ENCODE measurements at regions not wholly inside any gene's neighbourhood (a gene's known extent, or its start where the extent isn't known, plus 50 kb on each side); places are given as distances from the start of the nearest gene placed in this dataset.

- H3K4me3 Mint-ChIP-seq: no peak overlapping the region
- peaks cover 63% of the 10 kb centered on the region for H3K4me1 Mint-ChIP-seq
- H3K36me3 Mint-ChIP-seq (ENCODE audit: low read depth): no peaks in the 10 kb centered on the region
- no peaks in the 10 kb centered on the region for H3K9me3 Mint-ChIP-seq
- H3K27ac Mint-ChIP-seq: peak overlapping the region; percentile 62 to 75 (median 75)
- no peak for TF ChIP-seq CTCF (IDR thresholded peaks at IDR 0.05; ENCODE audit: unreplicated experiment in 3 of 3)
- no peaks in the 10 kb centered on the region for H3K27me3 Mint-ChIP-seq (ENCODE audit: low read depth)
Measured at GRCh38 chr7:42618651-42619360, 293.1 kb downstream of the C7orf25 start.

GRCh38 chr7:42617806-42618457, 293.9 kb downstream of the C7orf25 start:
- TF ChIP-seq CTCF (IDR thresholded peaks at IDR 0.05; ENCODE audit: unreplicated experiment in 3 of 3): peak in 1 of 3 experiments; percentile 16
- Mint-ChIP-seq H3K4me3 (no peak overlapping the region), H3K27me3 (ENCODE audit: low read depth) (no peaks in the 10 kb centered on the region), H3K27ac (peak overlapping the region; percentile 62 to 75 (median 75)), H3K36me3 (ENCODE audit: low read depth) (no peaks in the 10 kb centered on the region), H3K4me1 (peaks cover 63% of the 10 kb centered on the region), H3K9me3 (no peaks in the 10 kb centered on the region)

- Mint-ChIP-seq H3K27me3 (ENCODE audit: low read depth) (no peaks in the 10 kb centered on the region), H3K36me3 (ENCODE audit: low read depth) (no peaks in the 10 kb centered on the region), H3K4me1 (peaks cover 62% of the 10 kb centered on the region), H3K4me3 (no peak overlapping the region), H3K9me3 (no peaks in the 10 kb centered on the region), H3K27ac (peak overlapping the region; percentile 62 to 75 (median 75))
- no peak for TF ChIP-seq CTCF (IDR thresholded peaks at IDR 0.05; ENCODE audit: unreplicated experiment in 3 of 3)
Measured at GRCh38 chr7:42617071-42617765, 294.7 kb downstream of the C7orf25 start.

DNA sequence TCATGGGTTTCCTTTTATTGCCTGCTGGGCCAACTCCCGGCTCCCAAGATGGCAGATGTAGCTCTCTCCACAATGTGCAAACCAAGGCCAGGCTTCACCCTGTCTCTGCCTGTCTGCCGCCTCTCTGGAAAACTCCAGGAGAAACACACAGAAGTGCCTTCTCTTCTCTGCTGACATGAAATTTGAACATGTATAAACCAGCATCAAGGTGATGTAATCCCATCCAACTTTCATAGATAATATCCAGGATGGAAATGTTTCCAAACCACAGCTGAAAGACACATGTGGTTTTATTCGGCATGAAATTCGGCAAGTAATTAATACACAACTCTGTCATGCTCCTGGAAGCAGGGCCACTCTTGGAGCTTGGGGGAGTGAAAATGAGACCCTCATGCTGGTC, 297.2 kb downstream of the C7orf25 start:
- Mint-ChIP-seq H3K4me3 (no peak overlapping the region), H3K4me1 (peaks cover 45% of the 10 kb centered on the region), H3K36me3 (ENCODE audit: low read depth) (no peaks in the 10 kb centered on the region), H3K27me3 (ENCODE audit: low read depth) (no peaks in the 10 kb centered on the region), H3K27ac (no peak overlapping the region), H3K9me3 (no peaks in the 10 kb centered on the region)
- no peak for TF ChIP-seq CTCF (IDR thresholded peaks at IDR 0.05; ENCODE audit: unreplicated experiment in 3 of 3)

GRCh38 chr7:42611961-42612360, 299.9 kb downstream of the C7orf25 start:
- H3K27ac Mint-ChIP-seq: peak overlapping the region in 1 of 3 experiments; percentile 11
- H3K4me1 Mint-ChIP-seq: peaks cover 18% of the 10 kb centered on the region
- no peaks in the 10 kb centered on the region for H3K36me3 Mint-ChIP-seq (ENCODE audit: low read depth)
- no peaks in the 10 kb centered on the region for H3K27me3 Mint-ChIP-seq (ENCODE audit: low read depth)
- no peaks in the 10 kb centered on the region for H3K9me3 Mint-ChIP-seq
- no peak for TF ChIP-seq CTCF (IDR thresholded peaks at IDR 0.05; ENCODE audit: unreplicated experiment in 3 of 3)
- no peak overlapping the region for H3K4me3 Mint-ChIP-seq

Measured in nephron (organoid).